VCaP (cell line): ENCODE measurements at regions not wholly inside any gene's neighbourhood (a gene's known extent, or its start where the extent isn't known, plus 50 kb on each side); places are given as distances from the start of the nearest gene placed in this dataset.
"Not testable (repeated sequence)": the region's sequence is repeated elsewhere in the genome, so short reads cannot be mapped to it uniquely, and the experiment has no call there.

Experiments
- H3K27ac ChIP-seq: fragments of 450-650 bp; 2 replicates; pipeline ENCODE4 v1.5.1; 2017
- CTCF ChIP-seq: fragments of 450-650 bp; conservative IDR thresholded peaks from 2 replicates; pipeline ENCODE4 v1.5.1; 2017; ENCODE audit warnings: mild to moderate bottlenecking, moderate library complexity

GRCh38 chr16:5762362-5762761, 664.8 kb upstream of the EEF2KMT start:
- no peak overlapping the region for H3K27ac ChIP-seq
- TF ChIP-seq CTCF = no peak

- no peak for TF ChIP-seq CTCF
- H3K27ac ChIP-seq = no peak overlapping the region
These were observed 664.0 kb upstream of the EEF2KMT start for GRCh38 chr16:5761592-5761991.

- H3K27ac ChIP-seq = no peak overlapping the region
- no peak for TF ChIP-seq CTCF
These were observed 660.7 kb upstream of the EEF2KMT start for GRCh38 chr16:5758281-5758680.

- peak; percentile 31 for TF ChIP-seq CTCF
These were observed 659.4 kb upstream of the EEF2KMT start for GRCh38 chr16:5756969-5757368.

GRCh38 chr16:5753381-5753780, 655.8 kb upstream of the EEF2KMT start:
- TF ChIP-seq CTCF = no peak
- no peak overlapping the region for H3K27ac ChIP-seq

More at GRCh38 chr16:5756969-5757368, 659.4 kb upstream of the EEF2KMT start:
- no peak overlapping the region for H3K27ac ChIP-seq

- H3K27ac ChIP-seq = no peak overlapping the region
- no peak for TF ChIP-seq CTCF
These were observed 653.6 kb upstream of the EEF2KMT start for GRCh38 chr16:5751216-5751615.

GRCh38 chr16:5750439-5750838, 652.8 kb upstream of the EEF2KMT start:
- H3K27ac ChIP-seq = not testable (repeated sequence)

- TF ChIP-seq CTCF = no peak
- no peak overlapping the region for H3K27ac ChIP-seq
These were observed 641.0 kb upstream of the EEF2KMT start for GRCh38 chr16:5738586-5738985.
